Kidney epithelial cell (primary cell): ENCODE measurements at regions not wholly inside any gene's neighbourhood (a gene's known extent, or its start where the extent isn't known, plus 50 kb on each side); places are given as distances from the start of the nearest gene placed in this dataset.

ENCODE experiments used
- DNase-seq: peaks from one replicate; pipeline ENCODE4 v3.0.0-alpha.2; 2010; ENCODE audit warnings: low read depth
- H3K27me3 ChIP-seq: 2 replicates; pipeline ENCODE4 v1.6.0; 2011; ENCODE audit warnings: low read length; ENCODE audit not compliant: control insufficient read depth, insufficient read depth
- H3K36me3 ChIP-seq: 2 replicates; pipeline ENCODE4 v1.5.1; 2011; ENCODE audit warnings: low read length; ENCODE audit not compliant: control insufficient read depth, insufficient read depth
- H3K4me3 ChIP-seq: 2 replicates; pipeline ENCODE4 v1.5.1; 2011; ENCODE audit warnings: low read depth, mild to moderate bottlenecking, control low read depth, low read length
- TF ChIP-seq, protein P1 (sequence below): IDR thresholded peaks from 2 replicates; pipeline ENCODE4 v1.5.1; 2011; ENCODE audit warnings: mild to moderate bottlenecking, moderate library complexity, low read length, control low read depth, inconsistent platforms; ENCODE audit not compliant: insufficient read depth, poor library complexity, severe bottlenecking

- H3K4me3 ChIP-seq = no peak overlapping the region
- DNase-seq = no peak
- no peaks in the 10 kb centered on the region for H3K36me3 ChIP-seq
- TF ChIP-seq, protein P1, sequence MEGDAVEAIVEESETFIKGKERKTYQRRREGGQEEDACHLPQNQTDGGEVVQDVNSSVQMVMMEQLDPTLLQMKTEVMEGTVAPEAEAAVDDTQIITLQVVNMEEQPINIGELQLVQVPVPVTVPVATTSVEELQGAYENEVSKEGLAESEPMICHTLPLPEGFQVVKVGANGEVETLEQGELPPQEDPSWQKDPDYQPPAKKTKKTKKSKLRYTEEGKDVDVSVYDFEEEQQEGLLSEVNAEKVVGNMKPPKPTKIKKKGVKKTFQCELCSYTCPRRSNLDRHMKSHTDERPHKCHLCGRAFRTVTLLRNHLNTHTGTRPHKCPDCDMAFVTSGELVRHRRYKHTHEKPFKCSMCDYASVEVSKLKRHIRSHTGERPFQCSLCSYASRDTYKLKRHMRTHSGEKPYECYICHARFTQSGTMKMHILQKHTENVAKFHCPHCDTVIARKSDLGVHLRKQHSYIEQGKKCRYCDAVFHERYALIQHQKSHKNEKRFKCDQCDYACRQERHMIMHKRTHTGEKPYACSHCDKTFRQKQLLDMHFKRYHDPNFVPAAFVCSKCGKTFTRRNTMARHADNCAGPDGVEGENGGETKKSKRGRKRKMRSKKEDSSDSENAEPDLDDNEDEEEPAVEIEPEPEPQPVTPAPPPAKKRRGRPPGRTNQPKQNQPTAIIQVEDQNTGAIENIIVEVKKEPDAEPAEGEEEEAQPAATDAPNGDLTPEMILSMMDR = no peak
- no peaks in the 10 kb centered on the region for H3K27me3 ChIP-seq
These were observed 111.7 kb downstream of the BUD13 start for GRCh38 chr11:116661056-116661455.

GRCh38 chr11:116660011-116660410, 112.8 kb downstream of the BUD13 start:
- no peak for DNase-seq
- no peak overlapping the region for H3K4me3 ChIP-seq
- H3K36me3 ChIP-seq = no peaks in the 10 kb centered on the region
- TF ChIP-seq, protein P1 = no peak
- no peaks in the 10 kb centered on the region for H3K27me3 ChIP-seq

DNA sequence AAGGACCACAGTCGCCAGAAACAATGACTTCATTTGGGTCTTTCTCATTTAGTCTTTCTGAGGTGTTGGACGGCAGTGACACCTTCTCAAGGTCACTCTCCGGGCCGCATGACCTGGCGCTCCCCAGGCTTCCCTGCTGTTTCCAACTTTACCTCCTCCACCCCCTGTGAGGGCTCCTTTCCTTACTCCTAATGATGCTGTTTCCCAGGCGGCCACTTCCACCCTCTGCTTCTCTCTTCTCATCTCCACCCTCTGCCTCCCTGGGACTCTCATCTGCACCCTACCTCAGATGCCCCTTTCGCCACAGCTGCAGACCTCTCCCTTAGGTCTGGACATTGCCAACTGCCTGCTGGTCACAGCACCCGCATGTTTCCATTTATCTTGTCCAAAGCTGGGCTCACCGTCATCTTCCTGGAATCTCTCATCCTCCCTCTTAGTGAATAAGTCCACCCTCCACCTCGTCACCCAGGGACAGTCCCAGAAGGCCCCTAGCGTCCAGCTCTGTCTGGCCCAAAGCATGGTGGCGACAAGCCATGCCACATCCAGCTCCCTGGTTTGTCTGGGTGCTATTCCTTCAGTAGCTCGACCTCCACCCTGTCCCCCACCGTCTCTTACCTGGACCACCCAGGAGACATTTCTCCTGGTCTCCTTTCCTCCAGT, 113.8 kb downstream of the BUD13 start:
- Histone ChIP-seq H3K27me3 (no peaks in the 10 kb centered on the region), H3K36me3 (no peaks in the 10 kb centered on the region), H3K4me3 (no peak overlapping the region)
- TF ChIP-seq, protein P1 = no peak
- DNase-seq = no peak

GRCh38 chr11:116657842-116658825, 114.7 kb downstream of the BUD13 start:
- Histone ChIP-seq H3K4me3 (no peak overlapping the region), H3K36me3 (no peaks in the 10 kb centered on the region), H3K27me3 (no peaks in the 10 kb centered on the region)
- TF ChIP-seq, protein P1 = no peak
- no peak for DNase-seq

- no peak for DNase-seq
- no peaks in the 10 kb centered on the region for H3K27me3 ChIP-seq
- H3K36me3 ChIP-seq = no peaks in the 10 kb centered on the region
- TF ChIP-seq, protein P1 = no peak
- no peak overlapping the region for H3K4me3 ChIP-seq
These were observed 116.8 kb downstream of the BUD13 start for GRCh38 chr11:116656011-116656410.
